Astrocyte of the cerebellum (primary cell): ENCODE measurements at regions not wholly inside any gene's neighbourhood (a gene's known extent, or its start where the extent isn't known, plus 50 kb on each side); places are given as distances from the start of the nearest gene placed in this dataset.

ENCODE experiments used
- DNase-seq: peaks from one replicate; pipeline ENCODE4 v3.0.0-alpha.2; 2011; ENCODE audit warnings: low read depth
- H3K4me3 ChIP-seq: 2 replicates; pipeline ENCODE4 v1.5.1; 2011; ENCODE audit warnings: mild to moderate bottlenecking, low read depth, low read length, moderate library complexity
- CTCF ChIP-seq: IDR thresholded peaks from 2 replicates; pipeline ENCODE4 v1.5.1; 2012; ENCODE audit warnings: low read length, low read depth, moderate library complexity, mild to moderate bottlenecking; ENCODE audit errors: missing control alignments
- in situ Hi-C: cut with HindIII; loops from 2 replicates; pipeline ENCODE4 v1.10.0; 2017; ENCODE audit warnings: low sequenced_read_pairs

DNA sequence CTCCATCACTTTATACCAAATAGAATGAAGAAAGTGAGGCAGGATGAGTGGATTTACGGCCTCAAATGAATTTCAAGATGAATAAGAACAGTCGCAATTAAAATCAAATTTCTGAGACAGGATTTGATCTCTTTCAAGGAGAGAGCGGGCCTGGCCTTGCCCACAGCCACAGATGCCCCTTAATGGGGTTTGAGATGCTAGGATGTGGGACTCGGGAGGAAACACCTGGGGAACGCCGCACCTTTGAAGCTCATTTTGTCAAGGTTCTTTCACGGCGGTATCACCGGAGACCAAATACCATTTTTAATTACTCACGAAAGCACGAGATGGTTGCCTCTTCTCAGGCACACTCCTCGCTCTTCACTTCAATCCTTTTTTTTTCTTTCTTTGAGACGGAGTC, 178.1 kb upstream of the SDK2 start:
- no peak for TF ChIP-seq CTCF
- in situ Hi-C loops = no loop called here
- no peak for DNase-seq
- H3K4me3 ChIP-seq = no peak overlapping the region

- in situ Hi-C loops = no loop called here
- no peak for DNase-seq
- TF ChIP-seq CTCF = no peak
- H3K4me3 ChIP-seq = no peak overlapping the region
Observed at GRCh38 chr17:73823684-73824083, 179.4 kb upstream of the SDK2 start.

- no peak for DNase-seq
Observed at GRCh38 chr17:73824321-73824720, 180.1 kb upstream of the SDK2 start.

DNA sequence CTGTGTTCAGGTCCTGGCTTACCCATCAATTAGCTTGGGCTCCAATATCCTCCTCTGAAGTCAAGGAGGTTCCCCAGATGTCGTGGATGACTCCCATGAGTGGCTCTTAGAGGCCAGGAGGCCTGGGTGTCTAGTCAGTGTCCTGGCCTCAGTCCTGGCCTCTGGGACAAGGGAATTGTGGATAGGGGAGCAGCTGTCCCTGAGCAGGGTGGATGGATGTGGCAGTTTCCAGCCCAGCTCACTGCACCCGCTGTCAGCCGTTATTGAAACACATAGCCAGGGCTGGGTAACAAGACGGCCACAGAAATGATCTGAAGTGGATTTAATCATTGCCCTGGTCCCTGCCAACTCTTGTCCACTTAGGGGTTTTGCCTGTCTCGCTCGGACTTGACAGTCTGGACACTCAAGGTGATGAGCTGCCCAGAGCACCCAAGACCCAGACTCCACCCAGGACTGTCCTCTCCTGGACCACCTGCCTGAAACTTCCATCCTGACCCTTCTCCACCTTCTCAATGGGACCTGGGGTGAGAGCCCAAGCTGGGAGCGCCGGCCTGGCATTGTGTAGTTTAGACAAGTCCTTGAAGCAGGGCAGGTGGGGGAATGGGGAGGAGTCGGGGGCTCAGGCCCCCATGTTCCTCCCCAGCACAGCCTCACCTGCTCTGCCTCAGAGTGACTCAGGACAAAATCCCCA, 182.1 kb upstream of the SDK2 start:
- in situ Hi-C loops = no loop called here
- no peak overlapping the region for H3K4me3 ChIP-seq
- no peak for DNase-seq
- TF ChIP-seq CTCF = no peak

More at GRCh38 chr17:73824321-73824720, 180.1 kb upstream of the SDK2 start:
- TF ChIP-seq CTCF = no peak
- H3K4me3 ChIP-seq = no peak overlapping the region
- in situ Hi-C loops = no loop called here

DNA sequence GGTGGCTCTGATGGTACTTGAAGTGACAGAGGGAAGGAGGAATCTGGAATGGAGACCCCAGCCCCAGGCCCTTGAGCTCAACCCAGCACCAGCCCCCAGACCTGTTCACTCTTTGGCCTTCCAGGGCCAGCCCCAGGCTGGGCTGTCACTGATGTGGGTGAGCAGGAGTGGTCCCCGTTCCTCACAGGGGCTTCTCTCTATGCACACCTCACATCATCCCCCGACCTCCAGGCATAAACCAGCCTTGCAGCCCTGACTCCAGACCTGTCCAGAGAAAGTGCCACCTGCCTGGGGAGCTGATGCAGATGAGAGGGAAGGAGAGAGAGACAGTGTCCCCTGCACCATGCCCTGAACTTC, 182.6 kb upstream of the SDK2 start:
- no peak for DNase-seq
- no peak for TF ChIP-seq CTCF
- in situ Hi-C loops = no loop called here

GRCh38 chr17:73827627-73828291, 183.5 kb upstream of the SDK2 start:
- no peak overlapping the region for H3K4me3 ChIP-seq
- DNase-seq = no peak
- in situ Hi-C loops = no loop called here
- TF ChIP-seq CTCF = no peak

More for the DNA sequence above, 182.6 kb upstream of the SDK2 start:
- no peak overlapping the region for H3K4me3 ChIP-seq
